A204.1 (cell line): ENCODE measurements at regions not wholly inside any gene's neighbourhood (a gene's known extent, or its start where the extent isn't known, plus 50 kb on each side); places are given as distances from the start of the nearest gene placed in this dataset.

ENCODE experiments used
- FAIRE-seq: peaks from 2 replicates; lab custom pipeline; 2012; peaks lifted over from hg19 to GRCh38; lab: Jason Lieb, UNC

DNA sequence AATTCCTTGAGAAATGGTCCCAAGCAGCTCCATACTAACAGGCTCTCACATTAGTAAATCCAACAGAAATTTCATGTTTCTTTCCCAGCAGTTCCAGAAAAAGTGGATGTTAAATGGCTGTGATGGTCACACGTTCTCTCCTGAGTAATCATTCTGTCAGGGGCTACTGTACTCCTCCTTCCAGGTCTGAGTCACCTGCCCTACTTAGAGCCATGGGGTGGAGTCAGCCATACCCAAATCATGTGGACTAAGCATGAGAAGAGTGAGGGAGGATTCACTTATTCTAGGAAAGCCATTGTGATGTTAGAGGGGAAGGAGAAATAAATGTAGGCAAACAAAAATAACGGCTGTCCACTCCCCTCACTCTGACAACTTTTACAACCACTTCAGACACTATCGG, 547.2 kb downstream of the CSNK1G3 start:
- FAIRE-seq: no peak

DNA sequence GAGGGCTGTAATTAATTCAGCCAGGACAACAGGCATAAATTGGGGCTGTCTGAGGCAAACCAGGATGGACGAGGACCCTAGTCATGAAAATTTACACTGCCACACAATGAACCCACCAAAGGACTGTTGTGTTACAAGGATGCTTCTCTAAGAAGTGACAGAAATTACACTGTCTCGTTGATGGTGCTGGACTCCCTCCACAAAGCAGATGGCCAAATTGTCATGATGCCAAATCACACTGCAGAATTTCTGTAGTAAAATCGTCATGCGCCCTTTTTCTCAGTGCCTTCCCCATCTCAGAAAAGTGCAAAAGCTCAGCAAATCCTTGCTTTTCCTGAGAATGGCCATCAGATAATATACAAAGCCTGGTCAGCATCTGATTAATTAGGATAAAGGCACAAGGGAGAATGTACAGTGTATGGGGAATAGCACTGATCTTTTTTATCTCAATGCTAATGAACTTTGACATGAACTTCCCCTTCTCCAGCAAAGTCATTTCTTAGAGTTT, 545.8 kb downstream of the CSNK1G3 start:
- FAIRE-seq: no peak

DNA sequence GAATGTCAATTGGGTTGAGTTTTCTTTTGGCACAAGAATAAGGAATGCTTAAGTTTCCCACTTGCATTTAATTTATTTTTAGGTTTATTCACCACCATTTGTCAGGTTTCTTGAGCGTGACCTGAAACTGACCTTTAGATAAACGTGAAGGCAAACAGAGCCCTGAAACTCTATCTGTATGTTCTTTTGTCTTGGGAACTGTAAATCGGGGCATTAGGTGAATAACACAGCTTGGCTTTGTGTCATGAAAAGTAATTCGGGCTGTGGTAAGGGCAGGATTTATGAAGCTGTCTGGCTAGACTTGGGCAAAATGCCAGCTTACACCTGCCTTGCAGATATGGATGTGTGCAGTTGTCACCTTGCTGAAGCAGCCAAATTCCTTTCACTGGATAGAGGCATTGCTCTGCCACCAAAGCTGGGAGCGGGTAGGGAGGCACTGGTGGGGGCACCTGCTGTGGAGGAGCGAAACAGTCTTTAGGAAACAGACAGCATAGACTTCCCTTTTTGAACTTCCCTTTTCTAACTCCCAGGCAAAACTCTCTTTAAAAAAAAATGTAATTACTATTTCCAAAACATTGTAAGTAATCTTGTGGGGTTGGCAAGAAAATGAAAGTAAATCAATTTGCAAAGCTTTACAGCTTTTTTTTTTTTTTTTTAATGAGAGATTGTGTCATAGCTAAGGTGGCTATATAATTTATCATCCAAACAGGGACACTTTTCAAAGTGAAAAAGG, 545.2 kb downstream of the CSNK1G3 start:
- no peak for FAIRE-seq

DNA sequence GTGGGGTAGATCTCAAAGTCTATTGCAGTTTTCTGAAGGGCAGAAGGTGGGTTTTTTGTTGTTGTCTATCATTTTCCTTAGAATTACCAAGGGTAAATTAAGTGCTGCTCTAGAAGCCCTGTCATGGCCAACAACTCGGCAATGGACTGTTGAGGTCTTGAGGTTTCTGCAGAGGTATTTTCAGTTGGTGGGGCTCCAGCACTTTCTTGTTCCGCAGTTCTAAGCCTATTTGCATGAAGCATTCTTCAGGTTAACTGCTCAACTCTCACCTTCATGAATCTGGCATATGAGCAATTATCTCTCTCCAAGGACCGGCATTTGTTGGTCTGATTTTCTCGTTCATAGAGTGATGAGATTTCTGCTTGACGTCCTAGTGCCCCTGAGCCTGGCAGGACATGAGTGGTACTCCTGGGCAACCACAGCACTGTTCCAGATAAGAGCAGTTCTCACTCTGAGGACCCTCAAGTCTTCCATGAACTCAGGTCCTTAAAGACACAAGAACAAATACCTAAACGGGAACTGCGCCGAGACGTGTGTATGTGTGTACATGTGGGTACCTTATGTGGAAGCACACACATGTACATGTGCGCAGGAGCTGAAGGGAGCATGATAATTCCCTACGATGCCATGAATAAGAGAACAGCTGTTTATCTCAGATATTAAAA, 544.5 kb downstream of the CSNK1G3 start:
- no peak for FAIRE-seq

DNA sequence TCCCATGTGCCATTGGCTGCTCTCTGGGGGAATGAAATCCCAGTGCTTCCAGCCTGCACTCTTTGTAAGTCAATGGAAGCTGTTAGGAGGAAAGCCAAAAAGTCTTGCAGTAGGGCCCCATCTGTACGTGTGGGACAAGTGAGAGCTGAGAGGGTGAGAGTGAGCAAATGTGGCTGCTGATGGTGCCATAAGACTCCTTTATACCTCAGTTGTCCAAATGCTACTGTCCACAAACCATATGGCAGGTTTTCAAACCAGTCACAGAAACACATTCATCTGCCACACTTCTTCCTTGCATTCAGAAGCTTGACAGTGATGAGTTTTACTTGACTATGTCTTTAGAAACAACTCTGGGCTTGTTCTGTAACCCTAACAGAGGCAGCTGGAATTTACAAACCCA, 543.8 kb downstream of the CSNK1G3 start:
- no peak for FAIRE-seq

DNA sequence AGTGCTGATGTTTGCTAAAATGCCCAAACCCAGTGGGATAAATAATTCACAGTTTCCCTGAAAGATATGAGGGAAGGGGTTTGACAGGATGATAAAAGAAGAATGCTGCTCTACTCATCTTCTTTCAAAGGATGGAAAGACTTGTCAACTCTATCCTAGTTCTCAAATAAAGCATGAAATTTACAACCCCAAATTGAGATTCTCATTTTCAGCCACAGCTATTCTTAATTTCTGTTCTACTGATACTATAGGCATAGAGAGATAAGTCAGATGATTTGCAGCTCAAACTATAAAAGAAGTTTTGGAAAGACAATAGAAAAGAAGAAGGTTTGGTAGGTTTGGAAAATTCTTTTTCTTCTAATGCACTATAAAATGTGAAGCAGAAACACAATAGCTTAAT, 542.6 kb downstream of the CSNK1G3 start:
- FAIRE-seq: no peak

DNA sequence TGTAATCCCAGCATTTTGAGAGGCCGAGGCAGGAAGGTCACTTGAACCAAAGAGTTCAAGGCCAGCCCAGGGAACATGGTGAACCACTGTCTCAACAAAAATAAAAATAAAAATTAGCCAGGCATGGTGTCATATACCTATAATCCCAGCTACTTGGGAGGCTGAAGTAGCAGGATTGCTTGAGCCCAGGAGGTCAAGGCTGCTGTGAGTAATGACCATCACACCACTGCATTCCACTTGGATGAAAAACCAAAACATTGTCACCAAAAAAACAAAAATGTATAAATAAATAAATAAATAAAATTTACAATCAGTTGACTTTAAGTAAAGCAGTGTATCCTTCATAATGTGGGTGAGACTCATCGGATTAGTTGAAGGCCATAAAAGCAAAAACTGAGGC, 541.4 kb downstream of the CSNK1G3 start:
- FAIRE-seq: no peak

DNA sequence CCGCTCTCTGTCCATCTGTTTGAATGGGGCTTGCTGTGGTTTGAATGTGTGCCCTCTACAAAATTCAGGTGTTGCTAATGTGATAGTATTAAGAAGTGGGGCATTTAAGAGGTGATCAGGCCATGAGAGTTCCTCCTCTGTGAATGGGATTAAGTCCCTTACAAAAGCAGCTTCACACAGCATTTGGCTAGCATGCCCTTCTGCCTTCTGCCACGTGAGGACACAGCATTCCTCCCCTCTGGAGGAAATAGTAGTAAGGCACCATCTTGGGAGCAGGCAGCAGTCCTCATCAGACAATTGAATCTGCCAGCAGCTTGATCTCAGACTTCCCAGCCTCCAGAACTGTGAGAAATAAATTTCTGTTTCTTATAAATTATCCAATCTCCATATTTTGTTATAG, 540.2 kb downstream of the CSNK1G3 start:
- FAIRE-seq: no peak

DNA sequence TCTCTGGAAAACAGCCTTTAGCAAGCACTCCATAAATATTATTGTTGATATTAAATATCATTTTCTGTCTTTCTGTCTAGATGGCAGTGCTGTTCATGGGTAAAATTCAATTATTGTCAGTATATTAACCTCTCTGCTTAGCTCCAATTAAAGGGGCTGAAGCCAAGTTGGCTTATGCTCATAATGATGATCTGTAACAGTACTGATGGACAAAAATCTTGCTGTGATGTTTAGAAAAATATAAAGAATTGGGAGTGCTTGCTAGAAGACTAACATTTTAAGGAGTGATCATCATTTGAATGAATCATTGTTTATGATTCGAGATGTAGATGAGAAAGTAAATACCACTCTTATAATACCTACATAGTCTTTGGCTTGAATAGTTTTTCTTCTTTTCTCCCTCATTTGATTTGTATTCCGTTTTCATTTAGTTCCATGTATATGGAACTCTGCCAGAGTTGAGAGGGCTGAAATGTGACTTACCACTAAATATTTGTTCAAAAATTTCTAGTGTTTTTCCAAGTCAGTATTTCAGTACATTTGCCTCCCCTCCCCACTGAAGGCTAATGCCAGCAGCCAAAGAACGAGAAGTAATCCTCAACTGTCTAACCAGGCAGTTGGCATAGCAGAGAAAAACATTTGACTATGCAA, 538.3 kb downstream of the CSNK1G3 start:
- FAIRE-seq: no peak

DNA sequence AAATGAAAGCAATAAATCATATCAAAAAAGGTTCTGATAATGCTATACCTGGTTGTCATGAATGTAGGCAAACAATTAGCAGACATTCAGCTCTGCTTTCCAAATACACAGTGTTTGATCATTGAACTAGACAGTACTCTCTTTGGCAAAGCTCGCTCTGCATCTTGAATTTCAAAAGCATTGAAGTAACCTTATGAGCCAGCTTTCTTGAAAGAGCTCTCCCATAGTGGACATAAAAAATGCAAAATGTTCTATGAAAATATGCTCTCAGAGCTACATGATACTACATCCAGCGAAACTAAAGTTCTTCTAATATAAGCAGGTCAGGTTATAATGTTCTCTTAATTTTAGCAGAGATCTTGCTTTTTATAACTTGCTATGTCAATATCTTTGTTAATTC, 533.4 kb downstream of the CSNK1G3 start:
- FAIRE-seq: no peak

DNA sequence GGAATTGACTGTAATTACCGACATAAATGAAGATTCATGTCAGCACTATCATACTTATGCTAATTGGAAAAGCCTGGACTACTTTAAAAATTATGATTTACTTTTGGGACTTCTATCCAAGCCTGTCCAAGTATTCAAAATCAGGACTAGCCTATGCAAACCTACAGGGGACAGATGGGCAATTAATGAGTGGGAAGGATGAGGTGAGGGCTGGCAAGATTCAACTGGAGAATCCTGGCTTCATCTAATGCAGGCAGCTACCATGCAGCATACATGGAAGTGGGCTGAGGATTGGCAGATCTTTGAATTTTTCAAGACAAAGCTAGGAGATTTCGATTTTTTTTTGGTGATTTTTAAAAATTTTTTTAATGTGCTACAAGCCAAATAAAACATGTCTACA, 532.6 kb downstream of the CSNK1G3 start:
- FAIRE-seq: no peak

DNA sequence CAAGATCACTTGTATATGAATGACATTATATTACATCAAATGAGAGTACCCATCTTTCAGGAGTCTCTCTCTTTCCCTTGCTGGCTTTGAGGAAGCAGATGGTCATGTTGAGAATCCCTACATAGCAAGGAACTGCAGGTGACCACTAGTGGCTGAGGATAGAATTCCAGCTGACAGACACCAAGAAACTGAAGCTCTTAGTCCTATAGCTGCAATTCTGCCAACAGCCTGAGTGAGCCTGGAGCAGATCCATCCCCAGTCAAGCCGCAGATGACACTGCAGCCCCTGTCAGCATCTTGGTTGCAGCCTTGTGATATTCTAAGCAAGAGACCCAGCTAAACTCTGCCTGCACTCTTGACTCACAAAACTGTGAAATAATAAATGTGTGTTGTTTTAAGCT, 531.5 kb downstream of the CSNK1G3 start:
- no peak for FAIRE-seq

DNA sequence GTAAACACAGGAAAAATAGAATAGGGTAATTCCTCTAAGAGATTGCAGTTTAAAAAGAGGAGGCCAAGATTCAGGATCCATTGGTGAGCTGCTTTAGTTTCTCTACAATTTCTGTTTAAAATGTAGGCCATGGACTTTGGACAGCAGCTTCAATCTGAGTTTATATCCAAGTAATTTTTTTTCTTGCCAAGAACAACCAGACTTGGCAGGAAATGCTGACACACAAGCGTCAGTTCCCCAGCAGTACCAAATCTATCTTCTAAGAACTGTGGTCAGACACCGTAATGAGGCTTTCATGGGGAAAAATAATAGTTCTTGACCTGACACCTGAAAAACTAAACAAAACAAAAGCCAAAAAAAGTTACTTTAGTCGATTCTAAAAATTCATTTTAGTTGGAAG, 528.8 kb downstream of the CSNK1G3 start:
- FAIRE-seq: no peak

DNA sequence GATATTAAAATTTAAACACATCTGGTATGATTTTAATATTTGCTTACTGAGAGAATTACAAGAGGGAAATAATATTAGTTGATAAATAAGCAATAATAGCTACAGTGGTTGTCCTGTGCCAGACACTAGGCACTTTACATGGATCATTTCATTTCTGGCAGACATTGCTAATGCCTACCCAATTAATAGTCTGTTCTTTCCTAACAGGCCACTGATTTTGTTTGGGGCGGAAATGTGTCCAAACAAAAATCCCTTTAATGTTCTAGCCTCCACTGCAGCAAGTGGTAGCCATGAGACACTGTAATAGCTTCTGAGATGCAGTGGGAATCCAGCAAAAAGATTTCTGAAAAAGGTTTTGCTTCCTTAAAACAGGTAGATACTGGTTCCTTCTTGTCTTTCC, 527.4 kb downstream of the CSNK1G3 start:
- no peak for FAIRE-seq

DNA sequence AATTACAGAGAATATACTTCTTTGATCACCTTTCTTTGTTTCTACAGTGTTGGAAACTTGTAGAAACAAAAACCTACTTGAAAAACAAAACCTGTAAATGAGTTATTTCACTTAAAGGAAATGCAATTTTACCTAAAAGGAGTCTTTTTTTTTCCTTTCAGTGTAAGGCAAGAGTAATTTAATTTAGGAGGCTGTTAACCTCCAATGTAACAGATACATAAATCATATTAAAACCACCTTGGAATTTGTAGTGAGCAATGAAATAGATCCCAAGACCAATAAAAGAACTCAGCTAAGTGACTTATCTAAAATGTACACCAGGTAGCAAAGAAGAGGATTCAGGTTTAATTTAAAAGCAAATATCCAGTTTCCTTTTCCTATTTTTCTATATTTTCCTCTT, 524.8 kb downstream of the CSNK1G3 start:
- FAIRE-seq: no peak

DNA sequence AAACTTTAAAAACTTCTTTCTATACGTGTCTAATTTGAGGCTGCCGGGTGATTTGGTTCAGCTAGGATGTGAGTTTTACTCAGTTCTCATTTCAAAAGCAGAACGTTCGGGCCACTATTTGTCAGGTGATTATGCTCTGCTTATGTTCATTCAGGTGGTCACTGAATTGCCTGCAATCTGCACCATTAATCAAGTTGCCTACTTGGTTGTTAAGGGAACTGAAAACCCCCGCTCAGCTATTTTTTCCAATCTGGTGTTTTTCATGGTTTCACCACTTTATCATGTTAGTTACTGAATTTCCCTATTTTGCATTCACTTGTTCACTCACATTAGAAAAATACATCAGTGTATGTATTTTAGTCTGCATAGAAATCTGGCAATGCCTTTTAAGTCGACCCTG, 523.0 kb downstream of the CSNK1G3 start:
- FAIRE-seq: no peak

DNA sequence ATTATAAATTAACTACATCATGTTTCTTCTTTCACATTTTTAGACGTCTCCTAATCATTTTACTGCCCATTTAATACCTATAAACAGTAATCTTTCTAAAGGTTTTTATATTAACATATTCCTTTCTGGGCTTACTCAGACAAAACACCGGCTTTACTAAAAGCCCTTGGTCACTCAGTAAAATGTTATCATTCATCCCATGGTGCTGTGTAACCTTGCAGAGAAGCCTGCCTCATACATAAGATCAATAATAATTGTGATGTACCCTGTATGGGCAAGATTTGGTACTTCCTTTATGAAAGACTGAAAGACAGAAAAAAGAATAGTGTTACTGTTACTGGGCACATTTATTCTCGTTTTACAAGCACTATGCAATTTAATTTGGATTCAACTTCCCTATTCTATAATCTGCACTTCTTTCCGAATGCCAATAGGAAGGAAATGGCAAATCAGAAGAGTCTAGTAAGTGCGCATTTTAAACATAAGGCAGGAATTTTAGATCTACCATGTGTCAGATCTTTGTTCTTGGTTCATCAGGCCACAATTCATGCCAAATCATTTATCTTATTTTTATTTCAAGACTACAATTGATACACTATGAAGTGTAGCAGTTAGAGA, 522.2 kb downstream of the CSNK1G3 start:
- no peak for FAIRE-seq

DNA sequence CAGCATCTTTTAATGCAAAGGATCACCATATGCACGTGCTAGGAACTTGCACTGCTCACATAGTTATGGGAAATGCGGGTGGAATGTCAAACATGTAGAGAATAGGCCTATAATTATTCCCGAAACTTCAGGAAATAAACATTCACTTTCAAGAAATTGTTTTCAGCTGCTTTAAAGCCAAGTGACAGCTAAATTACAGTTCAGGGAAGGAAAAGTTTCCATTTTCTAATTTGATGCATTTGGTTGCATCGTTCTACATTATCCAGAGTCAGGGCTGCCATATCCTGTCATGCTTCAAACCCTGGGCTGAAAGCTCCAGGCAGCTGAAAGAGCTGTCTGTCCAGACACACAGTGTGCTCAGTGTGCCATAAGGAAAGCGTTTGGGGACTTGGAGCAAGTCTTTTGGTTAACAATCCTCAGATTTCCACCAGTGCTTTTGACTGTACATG, 518.1 kb downstream of the CSNK1G3 start:
- no peak for FAIRE-seq

DNA sequence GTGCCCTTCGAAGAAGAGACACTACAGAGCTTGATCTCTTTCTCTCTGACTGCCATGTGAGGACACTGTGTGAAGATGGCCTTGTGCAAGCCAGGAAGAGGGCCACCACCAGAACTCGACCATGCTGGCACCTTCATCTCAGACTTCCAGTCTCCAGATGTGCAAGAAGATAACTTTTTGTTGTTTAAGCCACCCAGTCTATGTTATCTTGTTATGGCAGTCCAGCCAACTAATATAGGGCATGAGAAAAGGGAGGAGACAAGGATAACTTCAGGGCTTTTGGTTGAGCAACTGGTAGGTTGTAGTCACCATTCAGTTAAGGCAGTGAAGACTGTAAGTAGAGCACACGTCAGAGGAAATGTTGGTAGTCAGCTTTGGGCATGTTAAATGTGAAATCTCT, 515.5 kb downstream of the CSNK1G3 start:
- FAIRE-seq: no peak

DNA sequence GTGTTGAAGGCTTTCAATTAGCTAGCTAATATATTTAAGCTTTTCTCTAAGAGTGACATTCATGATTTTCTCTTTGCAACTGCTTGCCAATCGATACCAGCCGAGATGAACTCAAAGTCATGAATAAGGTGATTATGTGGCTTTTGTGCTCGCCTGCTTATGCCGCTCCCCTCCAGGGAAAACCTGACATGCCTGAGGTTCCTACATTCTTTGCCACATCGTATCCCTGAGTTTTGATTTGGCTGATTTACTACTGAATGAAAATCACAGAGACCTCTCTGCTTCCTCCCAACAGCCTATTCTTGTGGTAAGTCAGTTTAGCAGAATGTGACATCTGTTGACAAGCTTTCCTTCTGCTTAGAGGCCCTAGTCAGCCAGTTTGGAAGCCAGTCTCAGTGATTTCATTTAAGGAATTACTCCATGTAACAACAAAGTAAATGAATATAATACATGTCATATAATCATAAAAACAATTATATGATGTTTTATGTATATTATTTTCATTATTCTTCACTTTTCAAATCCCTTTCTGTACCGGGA, 513.4 kb downstream of the CSNK1G3 start:
- no peak for FAIRE-seq

DNA sequence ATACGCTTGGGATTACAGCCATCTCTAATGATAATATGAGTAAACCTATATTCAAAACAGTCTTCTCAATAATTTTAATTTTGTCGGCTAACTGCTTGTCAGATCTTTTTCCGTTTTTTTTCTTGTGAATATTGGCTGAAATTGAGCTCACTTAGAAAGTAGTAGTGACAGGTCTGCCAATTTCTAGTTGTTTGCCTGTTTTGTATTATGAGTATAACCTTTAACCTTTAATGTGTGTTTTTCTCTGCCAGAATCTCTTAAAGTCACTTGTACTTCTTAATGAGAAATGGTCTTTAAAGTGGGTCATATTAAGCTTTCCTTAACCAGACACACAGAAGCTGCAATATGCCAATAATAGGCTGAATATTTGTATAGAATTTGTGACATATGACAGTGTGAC, 511.0 kb downstream of the CSNK1G3 start:
- FAIRE-seq: no peak

DNA sequence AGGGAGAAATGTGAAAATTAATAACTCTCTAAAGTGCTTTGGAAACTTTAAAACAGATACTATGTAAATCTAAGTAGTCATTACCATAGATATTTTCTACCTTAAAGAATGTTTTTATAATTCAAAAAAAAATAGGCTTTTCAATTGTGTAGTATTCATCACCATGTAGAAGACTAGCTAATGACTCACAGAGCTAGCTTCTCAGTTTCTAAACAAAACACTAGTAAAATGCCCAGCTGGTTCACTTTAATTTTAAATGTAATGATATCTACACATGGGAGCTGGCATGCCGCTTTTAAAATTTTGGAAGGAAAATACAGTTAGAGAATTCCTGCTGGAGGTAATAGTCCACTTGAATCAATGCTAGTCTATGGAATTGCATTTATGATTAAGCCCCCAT, 509.8 kb downstream of the CSNK1G3 start:
- FAIRE-seq: no peak
